SK-N-SH (cell line): ENCODE measurements at regions not wholly inside any gene's neighbourhood (a gene's known extent, or its start where the extent isn't known, plus 50 kb on each side); places are given as distances from the start of the nearest gene placed in this dataset.

ENCODE experiments used
- CTCF ChIA-PET: fragments of 300-600, 350-600 bp; formaldehyde crosslinking; extraction: SDS; loops from one replicate; lab custom pipeline; 2021; lab: Yijun Ruan, JAX
- POLR2A ChIA-PET: fragments of 350-600 bp; sonication (Branson Sonifier 250); formaldehyde crosslinking; extraction: SDS; loops from one replicate; lab custom pipeline; 2020; ENCODE audit warnings: antibody characterized with exemption, inconsistent platforms; lab: Yijun Ruan, JAX
- DNase-seq: peaks from one replicate; pipeline ENCODE4 v3.0.0; 2012
- H2AFZ ChIP-seq: fragments of 200-600 bp; sonication (generic); 2 replicates; pipeline ENCODE4 v1.8.1; 2016; ENCODE audit warnings: antibody characterized with exemption, mild to moderate bottlenecking, low read depth
- H3F3A ChIP-seq: fragments of 200-600 bp; sonication (generic); replicated peaks from 2 replicates; pipeline ENCODE3; 2016; ENCODE audit warnings: antibody characterized with exemption, mild to moderate bottlenecking; ENCODE audit not compliant: insufficient read depth
- H3K27ac ChIP-seq, 2 experiments: fragments of 200-500 bp in 1 of 2; fragments of 200-600 bp in 1 of 2; sonication (Bioruptor generic) in 1 of 2; sonication (generic), shearing (Covaris generic) in 1 of 2; 2 replicates each; pipeline versions ENCODE4 v1.5.1 to v1.6.1; 2014 to 2016; ENCODE audit warnings: low read depth in 2 of 2, inconsistent platforms in 1 of 2, low read length in 1 of 2, mild to moderate bottlenecking in 1 of 2, mixed read lengths in 1 of 2
- H3K27me3 ChIP-seq: fragments of 200-600 bp; sonication (generic), shearing (Covaris generic); 2 replicates; pipeline ENCODE4 v1.6.1; 2016; ENCODE audit warnings: mixed run types; ENCODE audit not compliant: insufficient read depth
- H3K36me3 ChIP-seq, 2 experiments: fragments of 200-500 bp in 1 of 2; fragments of 200-600 bp in 1 of 2; sonication (Bioruptor generic) in 1 of 2; sonication (generic) in 1 of 2; replicated peaks in 1 of 2; 2 replicates each; pipeline versions ENCODE3 to v1.5.1; 2014 to 2016; ENCODE audit warnings: low read length in 1 of 2, mild to moderate bottlenecking in 1 of 2; ENCODE audit not compliant: insufficient read depth in 2 of 2, control insufficient read depth in 1 of 2
- H3K4me1 ChIP-seq, 2 experiments: fragments of 200-500 bp in 1 of 2; fragments of 200-600 bp in 1 of 2; sonication (Bioruptor generic) in 1 of 2; sonication (generic), shearing (Covaris generic) in 1 of 2; 2 replicates each; pipeline versions ENCODE4 v1.5.1 to v1.6.1; 2014 to 2016; ENCODE audit warnings: low read depth in 1 of 2, low read length in 1 of 2, mixed run types in 1 of 2; ENCODE audit not compliant: insufficient read depth in 2 of 2, control insufficient read depth in 1 of 2
- H3K4me2 ChIP-seq: fragments of 200-600 bp; sonication (generic), shearing (Covaris generic); 2 replicates; pipeline ENCODE4 v1.6.1; 2017; ENCODE audit warnings: mixed run types
- H3K4me3 ChIP-seq, 2 experiments: fragments of 200-500 bp in 1 of 2; fragments of 200-600 bp in 1 of 2; sonication (Bioruptor generic) in 1 of 2; sonication (generic), shearing (Covaris generic) in 1 of 2; 2 replicates each; pipeline versions ENCODE4 v1.5.1 to v1.8.1; 2014 to 2016; ENCODE audit warnings: low read depth in 2 of 2, inconsistent platforms in 1 of 2, low read length in 1 of 2, mild to moderate bottlenecking in 1 of 2, mixed read lengths in 1 of 2, moderate library complexity in 1 of 2
- H3K79me2 ChIP-seq: fragments of 200-600 bp; sonication (generic); 2 replicates; pipeline ENCODE4 v1.8.1; 2017; ENCODE audit warnings: mild to moderate bottlenecking; ENCODE audit not compliant: insufficient read depth
- H3K9ac ChIP-seq: fragments of 200-600 bp; sonication (generic); 2 replicates; pipeline ENCODE4 v1.6.1; 2017; ENCODE audit warnings: mixed run types
- H3K9me2 ChIP-seq: fragments of 200-600 bp; sonication (generic); 2 replicates; pipeline ENCODE4 v1.6.1; 2017; ENCODE audit warnings: mixed run types
- H3K9me3 ChIP-seq: fragments of 200-600 bp; sonication (generic); 2 replicates; pipeline ENCODE4 v1.6.1; 2017; ENCODE audit warnings: mixed run types, mild to moderate bottlenecking, moderate library complexity
- H4K20me1 ChIP-seq: fragments of 200-600 bp; sonication (generic); 2 replicates; pipeline ENCODE4 v1.6.1; 2017; ENCODE audit warnings: mild to moderate bottlenecking, mixed run types; ENCODE audit not compliant: insufficient read depth
- ELF1 ChIP-seq: IDR thresholded peaks from 2 replicates; pipeline ENCODE4 v1.4.0; 2012
- EZH2phosphoT487 ChIP-seq: fragments of 200-600 bp; sonication (generic); IDR thresholded peaks from 2 replicates; pipeline ENCODE4 v1.6.1; 2017; ENCODE audit warnings: low read depth, mixed run types, mild to moderate bottlenecking, antibody characterized with exemption, moderate library complexity, borderline replicate concordance
- FOSL2 ChIP-seq: IDR thresholded peaks from 2 replicates; pipeline ENCODE4 v1.4.0; 2012; ENCODE audit warnings: low read depth, mild to moderate bottlenecking, moderate library complexity, borderline replicate concordance
- FOXM1 ChIP-seq: IDR thresholded peaks from 2 replicates; pipeline ENCODE4 v1.4.0; 2012; ENCODE audit warnings: low read depth, mild to moderate bottlenecking
- GABPA ChIP-seq: IDR thresholded peaks from 2 replicates; pipeline ENCODE4 v1.4.0; 2012; ENCODE audit warnings: low read depth, mild to moderate bottlenecking
- GATA2 ChIP-seq: sonication (generic); formaldehyde crosslinking; IDR thresholded peaks from 2 replicates; pipeline ENCODE4 v1.5.0; 2020; ENCODE audit warnings: mild to moderate bottlenecking, missing genetic modification reagents
- IRF3 ChIP-seq: fragments of 150-350 bp; IDR thresholded peaks from 2 replicates; pipeline ENCODE4 v1.6.1; 2016; ENCODE audit warnings: mild to moderate bottlenecking, low read depth, low read length
- JUND ChIP-seq: IDR thresholded peaks from 2 replicates; pipeline ENCODE4 v1.4.0; 2012
- MXI1 ChIP-seq: IDR thresholded peaks from 2 replicates; pipeline ENCODE4 v1.6.1; 2012; ENCODE audit warnings: mild to moderate bottlenecking, low read depth, low read length, improper control_type of control experiment
- NFIC ChIP-seq: IDR thresholded peaks from 2 replicates; pipeline ENCODE4 v1.4.0; 2012; ENCODE audit warnings: borderline replicate concordance
- NRF1 ChIP-seq: IDR thresholded peaks from 2 replicates; pipeline ENCODE4 v1.6.1; 2012; ENCODE audit warnings: low read depth, mild to moderate bottlenecking, low read length
- PBX3 ChIP-seq: IDR thresholded peaks from 2 replicates; pipeline ENCODE4; 2012
- POLR2AphosphoS5 ChIP-seq: IDR thresholded peaks from 2 replicates; pipeline ENCODE4 v1.6.1; 2012; ENCODE audit warnings: low read depth, low read length
- RAD21 ChIP-seq: IDR thresholded peaks from 2 replicates; pipeline ENCODE4 v1.6.1; 2012; ENCODE audit warnings: mild to moderate bottlenecking, low read length
- RFX5 ChIP-seq: IDR thresholded peaks from 2 replicates; pipeline ENCODE4 v1.6.1; 2012; ENCODE audit warnings: mild to moderate bottlenecking, improper control_type of control experiment, low read length
- RXRA ChIP-seq: IDR thresholded peaks from 2 replicates; pipeline ENCODE4 v1.4.0; 2012; ENCODE audit warnings: low read depth, mild to moderate bottlenecking, borderline replicate concordance
- TEAD4 ChIP-seq: IDR thresholded peaks from 2 replicates; pipeline ENCODE4 v1.4.0; 2012; ENCODE audit warnings: mild to moderate bottlenecking, borderline replicate concordance; ENCODE audit not compliant: insufficient read depth
- USF1 ChIP-seq: IDR thresholded peaks from 2 replicates; pipeline ENCODE4 v1.4.0; 2012; ENCODE audit warnings: low read depth, borderline replicate concordance
- YY1 ChIP-seq: IDR thresholded peaks from 2 replicates; pipeline ENCODE4 v1.4.0; 2012; ENCODE audit warnings: low read depth, mild to moderate bottlenecking
- ZBTB33 ChIP-seq: IDR thresholded peaks from 2 replicates; pipeline ENCODE4 v1.4.0; 2012; ENCODE audit warnings: low read depth, borderline replicate concordance
- WGBS: methylation state at CpG from one replicate; pipeline ENCODE4 v1.1.6; 2017; ENCODE audit warnings: low lambda C conversion rate; 5-methylcytosine and 5-hydroxymethylcytosine counted together

GRCh38 chrX:3529466-3530010 is 183.1 kb upstream of the MXRA5 start (continued):
- no peak for TF ChIP-seq IRF3

GRCh38 chrX:3527811-3528210 is 181.4 kb upstream of the MXRA5 start:
- H3K27ac ChIP-seq: no peak overlapping the region; a peak in 1 of 4 replicates
- no peak overlapping the region for H3K9ac ChIP-seq

GRCh38 chrX:3527166-3527565 is 180.7 kb upstream of the MXRA5 start:
- H3K4me2 ChIP-seq: no peak overlapping the region
- no peaks in the 10 kb centered on the region for H3K79me2 ChIP-seq
- no peaks in the 10 kb centered on the region for H3K36me3 ChIP-seq
- no peak for DNase-seq
- no peaks in the 10 kb centered on the region for H3K4me1 ChIP-seq
- H3K27me3 ChIP-seq: no peaks in the 10 kb centered on the region
- H4K20me1 ChIP-seq: no peaks in the 10 kb centered on the region
- no peaks in the 10 kb centered on the region for H3F3A ChIP-seq
- WGBS: 1% methylated on average over 3 of the region's 3 CpGs
- ChIA-PET CTCF (no interaction called here), POLR2A (no interaction called here)
- H3K4me3 ChIP-seq: no peak overlapping the region
- H2AFZ ChIP-seq: no peak overlapping the region
- no peaks in the 10 kb centered on the region; the same call in 1 of the 2 replicates for H3K9me3 ChIP-seq
- H3K9me2 ChIP-seq: no peaks in the 10 kb centered on the region
- H3K27ac ChIP-seq: peak overlapping the region in 1 of 2 experiments; percentile 62; a peak in 2 of 4 replicates
- H3K9ac ChIP-seq: no peak overlapping the region
- TF ChIP-seq IRF3: no peak
- no peak for TF ChIP-seq ZBTB33
- TF ChIP-seq RFX5: no peak
- TF ChIP-seq TEAD4: no peak
- no peak for TF ChIP-seq NFIC
- TF ChIP-seq RXRA: no peak
- TF ChIP-seq JUND: no peak
- no peak for TF ChIP-seq FOSL2
- TF ChIP-seq GATA2 (CRISPR knock-in tag): no peak

More at GRCh38 chrX:3527811-3528210, 181.4 kb upstream of the MXRA5 start:
- DNase-seq: no peak
- POLR2A ChIA-PET: no interaction called here
- no peaks in the 10 kb centered on the region for H3K36me3 ChIP-seq
- TF ChIP-seq POLR2AphosphoS5 (no peak), RXRA (no peak), PBX3 (no peak), FOXM1 (no peak), USF1 (no peak), NRF1 (no peak), ELF1 (no peak), EZH2phosphoT487 (no peak), YY1 (no peak), TEAD4 (no peak), GABPA (no peak), RAD21 (no peak), MXI1 (no peak)
- TF ChIP-seq, all 33 proteins: peak for 0
- no peaks in the 10 kb centered on the region for H4K20me1 ChIP-seq
- H3K4me3 ChIP-seq: no peak overlapping the region
- CTCF ChIA-PET: no interaction called here
- no peaks in the 10 kb centered on the region for H3K4me1 ChIP-seq
- no peaks in the 10 kb centered on the region; the same call in 1 of the 2 replicates for H3K9me3 ChIP-seq
- H2AFZ ChIP-seq: no peak overlapping the region
- no peaks in the 10 kb centered on the region for H3K79me2 ChIP-seq
- no peaks in the 10 kb centered on the region for H3K9me2 ChIP-seq
- WGBS: 32% methylated on average over 3 of the region's 3 CpGs
- H3K27me3 ChIP-seq: no peaks in the 10 kb centered on the region
- no peaks in the 10 kb centered on the region for H3F3A ChIP-seq
- H3K4me2 ChIP-seq: no peak overlapping the region
